ENCODE measurements at regions not wholly inside any gene's neighbourhood (a gene's known extent, or its start where the extent isn't known, plus 50 kb on each side); places are given as distances from the start of the nearest gene placed in this dataset.
"Not testable (repeated sequence)": the region's sequence is repeated elsewhere in the genome, so short reads cannot be mapped to it uniquely, and the experiment has no call there.

DNA sequence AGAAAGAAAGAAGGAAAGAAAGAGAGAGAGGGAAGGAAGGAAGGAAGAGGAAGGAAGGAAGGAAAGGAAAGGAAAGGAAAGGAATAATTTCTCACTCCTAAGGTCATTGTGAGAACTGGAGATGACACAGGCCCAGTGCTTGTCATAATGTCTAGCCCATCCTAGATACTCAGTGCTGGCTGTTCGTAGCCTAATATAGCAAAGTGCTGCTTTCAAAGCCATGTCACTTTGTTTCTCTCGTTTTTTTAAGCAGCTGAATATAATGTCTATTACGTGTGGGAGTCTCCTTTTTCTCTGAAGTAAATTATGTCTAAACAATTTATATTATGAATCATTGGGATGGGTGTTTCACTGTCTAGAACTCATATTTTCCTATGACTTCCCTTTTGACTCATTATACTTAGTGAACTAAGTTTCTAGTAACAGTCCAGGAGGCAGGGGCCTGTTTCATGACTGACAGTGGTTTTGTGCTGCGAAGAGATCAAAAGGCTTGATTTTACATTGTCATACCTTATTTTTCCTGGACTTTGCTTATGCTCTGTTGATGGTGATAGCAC, 327.0 kb upstream of the ZFP42 start:
- ChIA-PET CTCF (no interaction called here), POLR2A (no interaction called here)
- TF ChIP-seq, protein P1, sequence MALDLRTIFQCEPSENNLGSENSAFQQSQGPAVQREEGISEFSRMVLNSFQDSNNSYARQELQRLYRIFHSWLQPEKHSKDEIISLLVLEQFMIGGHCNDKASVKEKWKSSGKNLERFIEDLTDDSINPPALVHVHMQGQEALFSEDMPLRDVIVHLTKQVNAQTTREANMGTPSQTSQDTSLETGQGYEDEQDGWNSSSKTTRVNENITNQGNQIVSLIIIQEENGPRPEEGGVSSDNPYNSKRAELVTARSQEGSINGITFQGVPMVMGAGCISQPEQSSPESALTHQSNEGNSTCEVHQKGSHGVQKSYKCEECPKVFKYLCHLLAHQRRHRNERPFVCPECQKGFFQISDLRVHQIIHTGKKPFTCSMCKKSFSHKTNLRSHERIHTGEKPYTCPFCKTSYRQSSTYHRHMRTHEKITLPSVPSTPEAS (tag by site-specific recombination; IDR thresholded peaks at IDR 0.05) = no peak
- TF ChIP-seq HOXD13 (CRISPR knock-in tag; IDR thresholded peaks at IDR 0.05; ENCODE audit: borderline replicate concordance) (no peak), ZNF175 (tag by site-specific recombination; IDR thresholded peaks at IDR 0.05) (no peak), ZSCAN30 (tag by site-specific recombination; IDR thresholded peaks at IDR 0.05) (no peak), GLI4 (tag by site-specific recombination; IDR thresholded peaks at IDR 0.05) (no peak), ZNF324 (tag by site-specific recombination; IDR thresholded peaks at IDR 0.05) (no peak), ZNF600 (tag by site-specific recombination; IDR thresholded peaks at IDR 0.05) (no peak), FEZF1 (tag by site-specific recombination; IDR thresholded peaks at IDR 0.05) (no peak)
- TF ChIP-seq, protein P2, sequence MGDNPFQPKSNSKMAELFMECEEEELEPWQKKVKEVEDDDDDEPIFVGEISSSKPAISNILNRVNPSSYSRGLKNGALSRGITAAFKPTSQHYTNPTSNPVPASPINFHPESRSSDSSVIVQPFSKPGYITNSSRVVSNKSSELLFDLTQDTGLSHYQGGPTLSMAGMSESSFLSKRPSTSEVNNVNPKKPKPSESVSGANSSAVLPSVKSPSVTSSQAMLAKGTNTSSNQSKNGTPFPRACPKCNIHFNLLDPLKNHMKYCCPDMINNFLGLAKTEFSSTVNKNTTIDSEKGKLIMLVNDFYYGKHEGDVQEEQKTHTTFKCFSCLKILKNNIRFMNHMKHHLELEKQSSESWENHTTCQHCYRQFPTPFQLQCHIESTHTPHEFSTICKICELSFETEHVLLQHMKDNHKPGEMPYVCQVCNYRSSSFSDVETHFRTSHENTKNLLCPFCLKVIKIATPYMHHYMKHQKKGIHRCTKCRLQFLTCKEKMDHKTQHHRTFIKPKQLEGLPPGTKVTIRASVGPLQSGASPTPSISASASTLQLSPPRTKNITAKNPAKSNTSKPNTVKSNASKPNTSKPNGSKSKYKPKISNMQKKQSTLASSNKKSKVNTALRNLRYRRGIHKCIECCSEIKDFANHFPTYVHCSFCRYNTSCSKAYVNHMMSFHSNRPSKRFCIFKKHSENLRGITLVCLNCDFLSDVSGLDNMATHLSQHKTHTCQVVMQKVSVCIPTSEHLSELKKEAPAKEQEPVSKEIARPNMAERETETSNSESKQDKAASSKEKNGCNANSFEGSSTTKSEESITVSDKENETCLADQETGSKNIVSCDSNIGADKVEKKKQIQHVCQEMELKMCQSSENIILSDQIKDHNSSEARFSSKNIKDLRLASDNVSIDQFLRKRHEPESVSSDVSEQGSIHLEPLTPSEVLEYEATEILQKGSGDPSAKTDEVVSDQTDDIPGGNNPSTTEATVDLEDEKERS (tag by site-specific recombination; IDR thresholded peaks at IDR 0.05) = no peak
- TF ChIP-seq, protein P3, sequence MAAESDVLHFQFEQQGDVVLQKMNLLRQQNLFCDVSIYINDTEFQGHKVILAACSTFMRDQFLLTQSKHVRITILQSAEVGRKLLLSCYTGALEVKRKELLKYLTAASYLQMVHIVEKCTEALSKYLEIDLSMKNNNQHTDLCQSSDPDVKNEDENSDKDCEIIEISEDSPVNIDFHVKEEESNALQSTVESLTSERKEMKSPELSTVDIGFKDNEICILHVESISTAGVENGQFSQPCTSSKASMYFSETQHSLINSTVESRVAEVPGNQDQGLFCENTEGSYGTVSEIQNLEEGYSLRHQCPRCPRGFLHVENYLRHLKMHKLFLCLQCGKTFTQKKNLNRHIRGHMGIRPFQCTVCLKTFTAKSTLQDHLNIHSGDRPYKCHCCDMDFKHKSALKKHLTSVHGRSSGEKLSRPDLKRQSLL (tag by site-specific recombination; IDR thresholded peaks at IDR 0.05) = no peak
- TF ChIP-seq, protein P4, sequence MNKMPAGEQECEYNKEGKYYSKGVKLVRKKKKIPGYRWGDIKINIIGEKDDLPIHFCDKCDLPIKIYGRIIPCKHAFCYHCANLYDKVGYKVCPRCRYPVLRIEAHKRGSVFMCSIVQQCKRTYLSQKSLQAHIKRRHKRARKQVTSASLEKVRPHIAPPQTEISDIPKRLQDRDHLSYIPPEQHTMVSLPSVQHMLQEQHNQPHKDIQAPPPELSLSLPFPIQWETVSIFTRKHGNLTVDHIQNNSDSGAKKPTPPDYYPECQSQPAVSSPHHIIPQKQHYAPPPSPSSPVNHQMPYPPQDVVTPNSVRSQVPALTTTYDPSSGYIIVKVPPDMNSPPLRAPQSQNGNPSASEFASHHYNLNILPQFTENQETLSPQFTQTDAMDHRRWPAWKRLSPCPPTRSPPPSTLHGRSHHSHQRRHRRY (tag by site-specific recombination; IDR thresholded peaks at IDR 0.05) = no peak
- Histone ChIP-seq H3K27ac (ENCODE audit: extremely low read depth, low read depth, low read length) (no peak overlapping the region), H3K36me3 (ENCODE audit: control insufficient read depth in 2 of 2, insufficient read depth in 1 of 2, low read length in 2 of 2) (no peaks in the 10 kb centered on the region), H3K4me1 (ENCODE audit: control insufficient read depth, insufficient read depth, low read length) (no peaks in the 10 kb centered on the region), H3K4me3 (ENCODE audit: low read depth, low read length) (no peak overlapping the region), H3K9me3 (ENCODE audit: control insufficient read depth, insufficient read depth, low read depth, low read length) (no peaks in the 10 kb centered on the region)

DNA sequence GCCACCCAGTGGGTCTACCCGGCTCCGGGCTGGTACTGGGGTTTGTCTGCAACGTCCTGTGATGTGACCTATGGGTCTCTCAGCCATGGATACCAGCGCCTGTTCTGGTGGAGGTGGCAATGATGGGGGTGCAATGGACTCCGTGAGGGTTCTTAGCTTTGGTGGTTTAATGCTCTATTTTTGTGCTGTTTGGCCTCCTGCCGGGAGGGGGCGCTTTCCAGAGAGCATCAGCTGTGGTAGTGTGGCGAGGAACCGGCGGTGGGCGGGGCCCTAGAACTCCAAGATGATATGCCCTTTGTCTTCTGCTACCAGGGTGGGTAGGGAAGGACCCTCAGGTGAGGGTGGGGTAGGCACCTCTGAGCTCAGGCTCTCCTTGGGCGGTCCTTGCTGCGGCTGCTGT, 324.1 kb upstream of the ZFP42 start:
- H3K36me3 ChIP-seq (ENCODE audit: control insufficient read depth in 2 of 2, insufficient read depth in 1 of 2, low read length in 2 of 2); H3K4me3 ChIP-seq (ENCODE audit: low read depth, low read length); H3K9me3 ChIP-seq (ENCODE audit: control insufficient read depth, insufficient read depth, low read depth, low read length); POLR2A ChIA-PET; H3K4me1 ChIP-seq (ENCODE audit: control insufficient read depth, insufficient read depth, low read length); H3K27ac ChIP-seq (ENCODE audit: extremely low read depth, low read depth, low read length); CTCF ChIA-PET: not testable (repeated sequence)

DNA sequence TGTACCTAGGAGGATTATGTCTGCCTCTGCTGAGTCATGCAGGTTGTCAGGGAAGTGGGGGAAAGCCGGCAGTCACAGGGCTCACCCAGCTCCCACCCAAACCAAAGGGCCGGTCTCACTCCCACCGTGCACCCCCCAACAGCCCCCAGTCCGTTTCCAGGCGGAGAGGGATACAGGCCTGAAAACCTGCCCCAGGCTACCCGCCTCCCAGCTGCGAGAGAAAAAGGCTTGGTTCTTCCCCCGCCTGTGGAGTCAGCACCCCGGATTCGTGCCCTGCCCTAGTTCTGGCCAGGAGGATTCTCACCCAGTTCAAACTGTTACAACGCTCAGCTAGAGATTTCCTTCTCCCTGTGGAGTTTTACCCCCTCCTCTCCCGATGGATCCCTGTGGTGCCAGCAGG, 323.6 kb upstream of the ZFP42 start:
- POLR2A ChIA-PET; H3K4me1 ChIP-seq (ENCODE audit: control insufficient read depth, insufficient read depth, low read length); H3K27ac ChIP-seq (ENCODE audit: extremely low read depth, low read depth, low read length); CTCF ChIA-PET; H3K9me3 ChIP-seq (ENCODE audit: control insufficient read depth, insufficient read depth, low read depth, low read length); H3K4me3 ChIP-seq (ENCODE audit: low read depth, low read length); H3K36me3 ChIP-seq (ENCODE audit: control insufficient read depth in 2 of 2, insufficient read depth in 1 of 2, low read length in 2 of 2): not testable (repeated sequence)

DNA sequence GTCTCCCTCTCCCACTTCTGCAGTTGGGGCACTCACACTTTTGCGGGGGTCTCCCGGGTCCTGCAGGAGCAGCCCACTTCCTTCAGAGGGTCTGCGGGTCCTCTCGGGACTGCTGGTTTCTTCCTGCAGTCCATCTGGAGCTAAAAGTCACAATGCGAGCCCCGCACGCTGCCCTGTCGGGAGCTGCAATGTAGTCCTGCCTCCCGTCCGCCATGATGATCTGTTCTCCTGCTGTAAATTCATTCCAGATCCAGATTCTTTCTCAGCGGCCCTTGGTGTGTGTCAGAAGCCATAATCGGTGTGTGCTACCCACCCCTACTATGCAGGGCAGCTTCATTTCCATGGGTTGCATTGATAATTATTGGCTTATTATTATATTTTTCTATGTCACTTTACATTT, 323.0 kb upstream of the ZFP42 start:
- H3K9me3 ChIP-seq (ENCODE audit: control insufficient read depth, insufficient read depth, low read depth, low read length); H3K27ac ChIP-seq (ENCODE audit: extremely low read depth, low read depth, low read length); POLR2A ChIA-PET; CTCF ChIA-PET; H3K4me1 ChIP-seq (ENCODE audit: control insufficient read depth, insufficient read depth, low read length); H3K36me3 ChIP-seq (ENCODE audit: control insufficient read depth in 2 of 2, insufficient read depth in 1 of 2, low read length in 2 of 2); H3K4me3 ChIP-seq (ENCODE audit: low read depth, low read length): not testable (repeated sequence)

Measured in HEK293 (cell line).